ENCODE measurements at regions not wholly inside any gene's neighbourhood (a gene's known extent, or its start where the extent isn't known, plus 50 kb on each side); places are given as distances from the start of the nearest gene placed in this dataset.

- POLR2A ChIA-PET, result interaction anchor here (0.6 kb wide), 1 partner anchor 647 kb away, joined by 4 read pairs; no protein-coding TSS in a partner anchor
- TF ChIP-seq, protein P1, sequence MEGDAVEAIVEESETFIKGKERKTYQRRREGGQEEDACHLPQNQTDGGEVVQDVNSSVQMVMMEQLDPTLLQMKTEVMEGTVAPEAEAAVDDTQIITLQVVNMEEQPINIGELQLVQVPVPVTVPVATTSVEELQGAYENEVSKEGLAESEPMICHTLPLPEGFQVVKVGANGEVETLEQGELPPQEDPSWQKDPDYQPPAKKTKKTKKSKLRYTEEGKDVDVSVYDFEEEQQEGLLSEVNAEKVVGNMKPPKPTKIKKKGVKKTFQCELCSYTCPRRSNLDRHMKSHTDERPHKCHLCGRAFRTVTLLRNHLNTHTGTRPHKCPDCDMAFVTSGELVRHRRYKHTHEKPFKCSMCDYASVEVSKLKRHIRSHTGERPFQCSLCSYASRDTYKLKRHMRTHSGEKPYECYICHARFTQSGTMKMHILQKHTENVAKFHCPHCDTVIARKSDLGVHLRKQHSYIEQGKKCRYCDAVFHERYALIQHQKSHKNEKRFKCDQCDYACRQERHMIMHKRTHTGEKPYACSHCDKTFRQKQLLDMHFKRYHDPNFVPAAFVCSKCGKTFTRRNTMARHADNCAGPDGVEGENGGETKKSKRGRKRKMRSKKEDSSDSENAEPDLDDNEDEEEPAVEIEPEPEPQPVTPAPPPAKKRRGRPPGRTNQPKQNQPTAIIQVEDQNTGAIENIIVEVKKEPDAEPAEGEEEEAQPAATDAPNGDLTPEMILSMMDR (IDR thresholded peaks at IDR 0.05; ENCODE audit: control extremely low read depth, extremely low read depth, low read depth, missing control alignments), result peak; percentile 24
- CTCF ChIA-PET, result interaction anchor here (0.9 to 3.6 kb wide), 6 partner anchors 9 to 646 kb away, joined by 3 to 30 read pairs (median 4); partner anchors contain the start of gene MYCN
- DNase-seq (ENCODE audit: extremely low spot score), result peak; percentile 37
These were observed 341.3 kb downstream of the MYCN start for GRCh38 chr2:16281451-16282335.

GRCh38 chr2:16280081-16280480 lies 339.7 kb downstream of the MYCN start:
- ChIA-PET CTCF (interaction anchor here (1.6 to 3.6 kb wide), 2 partner anchors 340 to 484 kb away, joined by 3 to 30 read pairs; partner anchors contain the start of gene MYCN), POLR2A (no interaction called here)
- TF ChIP-seq, protein P1 (IDR thresholded peaks at IDR 0.05; ENCODE audit: control extremely low read depth, extremely low read depth, low read depth, missing control alignments), result no peak

GRCh38 chr2:16279641-16280040 lies 339.3 kb downstream of the MYCN start:
- no peak for DNase-seq (ENCODE audit: extremely low spot score)
- TF ChIP-seq, protein P1 (IDR thresholded peaks at IDR 0.05; ENCODE audit: control extremely low read depth, extremely low read depth, low read depth, missing control alignments), result no peak
- POLR2A ChIA-PET, result no interaction called here
- CTCF ChIA-PET, result interaction anchor here (1.6 to 1.9 kb wide), 2 partner anchors 340 to 484 kb away, joined by 3 to 8 read pairs; partner anchors contain the start of gene MYCN

More at GRCh38 chr2:16280081-16280480, 339.7 kb downstream of the MYCN start:
- DNase-seq (ENCODE audit: extremely low spot score), result no peak

- CTCF ChIA-PET, result interaction anchor here (1.6 to 1.9 kb wide), 2 partner anchors 340 to 483 kb away, joined by 3 to 8 read pairs; partner anchors contain the start of gene MYCN
- POLR2A ChIA-PET, result no interaction called here
- no peak for DNase-seq (ENCODE audit: extremely low spot score)
- TF ChIP-seq, protein P1 (IDR thresholded peaks at IDR 0.05; ENCODE audit: control extremely low read depth, extremely low read depth, low read depth, missing control alignments), result no peak
These were observed 338.8 kb downstream of the MYCN start for GRCh38 chr2:16279201-16279570.

- CTCF ChIA-PET, result interaction anchor here (1.6 to 1.9 kb wide), 2 partner anchors 339 to 483 kb away, joined by 3 to 8 read pairs; partner anchors contain the start of gene MYCN
- POLR2A ChIA-PET, result no interaction called here
- TF ChIP-seq, protein P1 (IDR thresholded peaks at IDR 0.05; ENCODE audit: control extremely low read depth, extremely low read depth, low read depth, missing control alignments), result no peak
- DNase-seq (ENCODE audit: extremely low spot score), result no peak
These were observed 338.3 kb downstream of the MYCN start for GRCh38 chr2:16278421-16279200.

DNA sequence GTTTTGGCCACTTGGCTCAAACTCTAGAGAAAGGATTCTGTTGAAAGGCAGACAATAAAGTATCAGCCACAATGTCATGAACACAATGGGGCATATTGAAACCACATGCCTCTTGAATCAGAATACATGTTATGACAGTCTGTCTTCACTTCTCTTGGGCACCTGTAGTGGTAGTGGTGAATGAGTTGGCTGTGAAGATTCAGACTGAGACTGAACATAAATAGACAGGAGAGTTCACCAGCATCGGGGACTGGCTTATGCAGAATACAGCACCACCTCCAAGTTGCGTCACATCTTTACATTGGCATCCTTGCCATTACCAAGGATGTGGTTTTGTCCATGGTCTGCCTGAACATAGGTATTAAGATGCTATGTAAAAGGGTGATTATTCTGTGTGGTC lies 336.8 kb downstream of the MYCN start:
- no peak for DNase-seq (ENCODE audit: extremely low spot score)
- ChIA-PET CTCF (no interaction called here), POLR2A (no interaction called here)
- TF ChIP-seq, protein P1 (IDR thresholded peaks at IDR 0.05; ENCODE audit: control extremely low read depth, extremely low read depth, low read depth, missing control alignments), result no peak

Data from GM10248 (cell line).